B cell (primary cell): ENCODE measurements at regions not wholly inside any gene's neighbourhood (a gene's known extent, or its start where the extent isn't known, plus 50 kb on each side); places are given as distances from the start of the nearest gene placed in this dataset.

Experiments
- ATAC-seq: fragments of 200-7000 bp; cut with Tn5 transposase; one replicate; pipeline ENCODE4 v1.10.0; 2021; ENCODE audit warnings: low read depth, mild to moderate bottlenecking, moderate number of reproducible peaks, moderate library complexity
- CTCF ChIA-PET: fragments of 350-600 bp; sonication (Branson Sonifier 250); formaldehyde crosslinking; loops from one replicate; lab custom pipeline; 2021; ENCODE audit warnings: antibody characterized with exemption, inconsistent platforms; lab: Charles Lee
- POLR2A ChIA-PET: fragments of 350-600 bp; sonication (Branson Sonifier 250); formaldehyde crosslinking; loops from one replicate; lab custom pipeline; 2021; ENCODE audit warnings: antibody characterized with exemption; lab: Charles Lee
- DNase-seq: peaks from one replicate; pipeline ENCODE4 v3.0.0; 2013
- H2AFZ ChIP-seq: 2 replicates; pipeline ENCODE4 v1.6.1; 2012; ENCODE audit warnings: mild to moderate bottlenecking, low read depth, low read length; ENCODE audit not compliant: insufficient read depth, poor library complexity, severe bottlenecking
- H3K27ac ChIP-seq, 2 donors: 1 replicate in 1 of 2; 2 replicates in 1 of 2; pipeline ENCODE4 v1.5.1; 2012 to 2013; ENCODE audit warnings: low read length in 2 of 2, mild to moderate bottlenecking in 2 of 2, moderate library complexity in 1 of 2
- H3K27me3 ChIP-seq, 4 experiments: fragments of 200-600 bp in 1 of 4; sonication (generic) in 1 of 4; replicated peaks in 1 of 4; 1 replicate in 2 of 4; 2 replicates in 2 of 4; pipeline versions ENCODE4 v1.6.1 to v1.7.0; 2013 to 2016; ENCODE audit warnings: low read length in 3 of 4, mild to moderate bottlenecking in 2 of 4, mixed read lengths in 1 of 4, moderate library complexity in 1 of 4; ENCODE audit not compliant: insufficient read depth in 4 of 4, control insufficient read depth in 3 of 4; ENCODE audit errors: control extremely low read depth in 1 of 4
- H3K36me3 ChIP-seq, 2 experiments: replicated peaks in 1 of 2; 1 replicate in 1 of 2; 2 replicates in 1 of 2; pipeline versions ENCODE4 v1.6.1 to v1.7.1; 2013; ENCODE audit warnings: low read length in 1 of 2; ENCODE audit not compliant: insufficient read depth in 2 of 2, control insufficient read depth in 1 of 2; ENCODE audit errors: control extremely low read depth in 1 of 2, extremely low read depth in 1 of 2
- H3K4me1 ChIP-seq, 2 donors: fragments of 200-600 bp in 1 of 2; sonication (generic) in 1 of 2; 1 replicate in 1 of 2; 2 replicates in 1 of 2; pipeline versions ENCODE4 v1.5.1 to v1.6.1; 2013 to 2017; ENCODE audit warnings: low read length in 2 of 2; ENCODE audit not compliant: control insufficient read depth in 2 of 2, insufficient read depth in 2 of 2
- H3K4me2 ChIP-seq: replicated peaks from 2 replicates; pipeline ENCODE3; 2012; ENCODE audit warnings: mild to moderate bottlenecking, low read depth, low read length; ENCODE audit not compliant: poor library complexity, severe bottlenecking
- H3K4me3 ChIP-seq, 5 experiments: fragments of 200-600 bp in 1 of 5; sonication (generic) in 1 of 5; 1 replicate in 3 of 5; 2 replicates in 2 of 5; pipeline versions ENCODE4 v1.5.1 to v1.7.0; 2011 to 2016; ENCODE audit warnings: low read length in 4 of 5, mild to moderate bottlenecking in 4 of 5, low read depth in 2 of 5, control low read depth in 1 of 5, moderate library complexity in 1 of 5; ENCODE audit not compliant: insufficient read depth in 1 of 5; ENCODE audit errors: control extremely low read depth in 1 of 5, extremely low read depth in 1 of 5
- H3K79me2 ChIP-seq: fragments of 200-600 bp; sonication (generic); one replicate; pipeline ENCODE4 v1.6.0; 2016; ENCODE audit warnings: low read length; ENCODE audit not compliant: control insufficient read depth, insufficient read depth
- H3K9ac ChIP-seq: fragments of 200-600 bp; sonication (generic); 2 replicates; pipeline ENCODE4 v1.6.1; 2017; ENCODE audit warnings: mild to moderate bottlenecking, low read length, moderate library complexity
- H3K9me3 ChIP-seq, 3 donors: one replicate each; pipeline versions ENCODE4 v1.6.1 to v1.7.1; 2013; ENCODE audit warnings: low read length in 2 of 3; ENCODE audit not compliant: control insufficient read depth in 2 of 3, insufficient read depth in 1 of 3; ENCODE audit errors: control extremely low read depth in 1 of 3
- H4K20me1 ChIP-seq: 2 replicates; pipeline ENCODE4 v1.6.0; 2012; ENCODE audit warnings: mild to moderate bottlenecking, low read length; ENCODE audit not compliant: insufficient read depth, control insufficient read depth, poor library complexity, severe bottlenecking
- H3K27ac Mint-ChIP-seq: one replicate; pipeline ENCODE4 v1.8.0; 2021; ENCODE audit warnings: mixed read lengths
- H3K27me3 Mint-ChIP-seq: one replicate; pipeline ENCODE4 v1.8.0; 2021; ENCODE audit warnings: mixed read lengths
- H3K4me1 Mint-ChIP-seq: one replicate; pipeline ENCODE4 v1.8.0; 2021; ENCODE audit warnings: mixed read lengths
- H3K4me3 Mint-ChIP-seq: one replicate; pipeline ENCODE4 v1.8.0; 2021; ENCODE audit warnings: mixed read lengths
- H3K9me3 Mint-ChIP-seq: one replicate; pipeline ENCODE4 v1.8.0; 2022; ENCODE audit warnings: mixed read lengths; ENCODE audit not compliant: insufficient read depth
- CTCF ChIP-seq: fragments of 200-600 bp; IDR thresholded peaks from one replicate; pipeline ENCODE4 v1.8.0; 2022; ENCODE audit warnings: antibody characterized with exemption, mild to moderate bottlenecking
- EZH2 ChIP-seq: IDR thresholded peaks from 2 replicates; pipeline ENCODE4 v1.6.1; 2012; ENCODE audit warnings: borderline replicate concordance, low read depth, mild to moderate bottlenecking, moderate library complexity, low read length; ENCODE audit not compliant: insufficient read depth, poor library complexity, severe bottlenecking
- WGBS: methylation state at CpG from one replicate; pipeline ENCODE4 v1.1.5; 2013; ENCODE audit warnings: missing lambda C conversion rate; ENCODE audit not compliant: insufficient coverage; 5-methylcytosine and 5-hydroxymethylcytosine counted together
- intact Hi-C: fragments of 100-400 bp; cut with micrococcal nuclease; formaldehyde crosslinking; loops from one replicate; pipeline ENCODE4 v1.10.0; 2022

- intact Hi-C loops: no loop called here
- H3K27ac ChIP-seq: no peak overlapping the region
- no peak overlapping the region for H3K4me2 ChIP-seq
- H3K36me3 ChIP-seq: no peaks in the 10 kb centered on the region
- peaks cover 0 to 10% (median 1%) of the 10 kb centered on the region in 4 experiments for H3K27me3 ChIP-seq
- 80% methylated on average over 1 of the region's 2 CpGs for WGBS
- no peaks in the 10 kb centered on the region for H3K9me3 ChIP-seq
- DNase-seq: no peak
- no peak overlapping the region for H3K27ac Mint-ChIP-seq
- H3K4me1 ChIP-seq: peaks cover 0 to 5% of the 10 kb centered on the region in 2 donors
- no peaks in the 10 kb centered on the region for H3K9me3 Mint-ChIP-seq
- H3K4me1 Mint-ChIP-seq: peaks cover 3% of the 10 kb centered on the region
- no peaks in the 10 kb centered on the region for H3K79me2 ChIP-seq
- no peak overlapping the region for H2AFZ ChIP-seq
- TF ChIP-seq EZH2 (no peak), CTCF (no peak)
- ChIA-PET CTCF (interaction anchor here (0.9 to 1.2 kb wide), 2 partner anchors 43 to 1080 kb away, joined by 3 read pairs; no protein-coding TSS in a partner anchor), POLR2A (no interaction called here)
- no peaks in the 10 kb centered on the region for H4K20me1 ChIP-seq
- H3K9ac ChIP-seq: no peak overlapping the region
- no peak for ATAC-seq
- no peak overlapping the region for H3K4me3 Mint-ChIP-seq
- H3K4me3 ChIP-seq: no peak overlapping the region
- H3K27me3 Mint-ChIP-seq: peaks cover 30% of the 10 kb centered on the region
Measured at GRCh38 chr10:30730306-30730705, 100.8 kb upstream of the LYZL2 start.

DNA sequence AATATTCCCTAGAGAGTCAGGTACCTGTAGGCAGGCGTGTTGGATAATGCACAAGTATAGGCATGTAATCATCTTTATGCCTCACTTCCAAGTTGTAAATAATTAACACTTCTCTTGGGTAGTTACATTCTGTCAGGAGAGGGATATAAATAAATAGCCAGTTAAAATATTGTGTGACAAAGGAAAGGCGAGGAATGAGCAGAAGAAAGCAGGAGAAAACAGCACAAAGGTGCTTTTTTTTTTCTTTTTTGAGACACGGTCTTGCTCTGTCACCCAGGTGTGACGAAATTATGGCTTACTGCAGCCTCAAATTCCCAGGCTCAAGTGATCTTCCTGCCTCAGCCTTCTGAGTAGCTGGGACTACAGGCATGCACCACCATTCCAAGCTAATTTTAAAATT lies 99.2 kb upstream of the LYZL2 start:
- no peak for ATAC-seq
- no peak overlapping the region for H3K4me2 ChIP-seq
- TF ChIP-seq CTCF (no peak), EZH2 (no peak)
- H3K4me1 ChIP-seq: peaks cover 0 to 5% of the 10 kb centered on the region in 2 donors
- no peak overlapping the region for H2AFZ ChIP-seq
- H3K4me3 Mint-ChIP-seq: no peak overlapping the region
- H3K9me3 Mint-ChIP-seq: no peaks in the 10 kb centered on the region
- POLR2A ChIA-PET: no interaction called here
- H3K36me3 ChIP-seq: no peaks in the 10 kb centered on the region
- peaks cover 0 to 3% (median 1%) of the 10 kb centered on the region in 4 experiments for H3K27me3 ChIP-seq
- CTCF ChIA-PET: interaction anchor here (1.3 to 4.5 kb wide), 5 partner anchors 10 to 1082 kb away, joined by 3 to 30 read pairs (median 8); no protein-coding TSS in a partner anchor
- H3K4me3 ChIP-seq: no peak overlapping the region
- no peaks in the 10 kb centered on the region for H4K20me1 ChIP-seq
- 70% methylated on average over 3 of the region's 4 CpGs for WGBS
- intact Hi-C loops: no loop called here
- no peak overlapping the region for H3K27ac Mint-ChIP-seq
- H3K27ac ChIP-seq: no peak overlapping the region
- no peaks in the 10 kb centered on the region for H3K79me2 ChIP-seq
- H3K9me3 ChIP-seq: no peaks in the 10 kb centered on the region
- H3K9ac ChIP-seq: no peak overlapping the region
- H3K4me1 Mint-ChIP-seq: peaks cover 3% of the 10 kb centered on the region
- DNase-seq: no peak
- peaks cover 32% of the 10 kb centered on the region for H3K27me3 Mint-ChIP-seq
